GM18868 (cell line): ENCODE measurements at regions not wholly inside any gene's neighbourhood (a gene's known extent, or its start where the extent isn't known, plus 50 kb on each side); places are given as distances from the start of the nearest gene placed in this dataset.
A peak's percentile ranks its signal among the peaks of the same experiment; 100 is the strongest.
"Not testable (repeated sequence)": the region's sequence is repeated elsewhere in the genome, so short reads cannot be mapped to it uniquely, and the experiment has no call there.

Experiments used
- ATAC-seq: cut with Tn5 transposase; IDR thresholded peaks from one replicate; pipeline ENCODE4 v1.9.1; 2021; ENCODE audit warnings: mild to moderate bottlenecking, moderate library complexity; ENCODE audit not compliant: unreplicated experiment

- no peak for ATAC-seq
Observed at GRCh38 chr6:109255946-109256640, 126.2 kb downstream of the CD164 start.

- no peak for ATAC-seq
Observed at GRCh38 chr6:109255087-109255486, 127.2 kb downstream of the CD164 start.

DNA sequence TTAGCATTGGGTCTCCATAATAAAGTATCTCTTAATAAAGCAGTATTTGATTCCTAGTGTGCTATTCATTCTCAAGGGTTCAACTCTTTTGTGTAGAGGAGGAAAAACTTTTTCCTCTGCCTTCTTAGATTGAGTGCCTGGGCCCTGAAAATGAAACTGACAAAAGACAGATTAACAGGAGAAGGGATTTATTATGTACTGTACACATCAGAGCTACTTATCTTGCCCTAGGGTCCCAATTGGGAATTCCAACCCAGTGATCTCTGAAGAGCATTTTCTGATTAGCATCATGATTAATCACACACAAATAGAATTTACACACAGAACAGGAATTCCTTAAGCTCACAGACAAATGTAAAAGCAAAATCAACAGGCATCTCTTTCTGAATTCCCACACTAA lies 128.9 kb downstream of the CD164 start:
- ATAC-seq, result no peak

DNA sequence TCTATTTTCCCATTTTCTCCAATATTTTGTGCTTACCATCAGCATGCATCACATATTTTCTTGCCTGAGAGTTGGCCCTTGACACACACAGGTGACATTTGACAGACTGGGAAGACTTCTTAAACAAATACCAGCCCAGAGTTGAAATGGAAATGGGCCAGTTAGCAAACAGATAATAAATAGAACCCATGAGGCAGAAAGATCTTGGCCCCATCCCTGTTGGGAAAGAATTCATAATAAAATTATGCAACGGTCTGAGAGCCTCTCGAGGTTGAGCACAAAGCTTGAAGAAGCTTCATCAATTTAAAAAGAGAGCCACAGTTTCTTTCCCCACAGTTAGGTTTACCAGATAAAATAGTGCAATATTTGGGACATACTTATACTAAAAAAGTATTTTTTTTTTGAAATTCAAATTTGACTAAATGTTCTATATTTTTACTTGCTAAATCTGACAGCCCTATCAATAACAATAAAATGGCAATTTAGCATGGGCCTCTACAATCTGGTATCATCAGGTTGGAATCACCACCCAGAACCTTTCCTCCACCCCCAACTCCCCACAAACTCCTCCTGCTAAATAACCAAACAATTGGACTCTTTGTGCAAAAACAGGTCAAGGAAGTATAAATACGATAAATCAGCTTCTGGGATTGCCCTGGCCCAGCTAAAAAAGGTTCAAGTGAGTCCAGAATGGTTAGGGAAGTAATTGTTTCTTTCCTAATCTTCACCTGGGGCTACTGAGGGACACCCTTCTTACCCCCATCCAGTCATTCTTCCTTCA lies 129.8 kb downstream of the CD164 start:
- no peak for ATAC-seq

- no peak for ATAC-seq
Observed at GRCh38 chr6:109251839-109252238, 130.4 kb downstream of the CD164 start.

- ATAC-seq, result not testable (repeated sequence)
Observed at GRCh38 chr6:109250544-109251156, 131.6 kb downstream of the CD164 start.

DNA sequence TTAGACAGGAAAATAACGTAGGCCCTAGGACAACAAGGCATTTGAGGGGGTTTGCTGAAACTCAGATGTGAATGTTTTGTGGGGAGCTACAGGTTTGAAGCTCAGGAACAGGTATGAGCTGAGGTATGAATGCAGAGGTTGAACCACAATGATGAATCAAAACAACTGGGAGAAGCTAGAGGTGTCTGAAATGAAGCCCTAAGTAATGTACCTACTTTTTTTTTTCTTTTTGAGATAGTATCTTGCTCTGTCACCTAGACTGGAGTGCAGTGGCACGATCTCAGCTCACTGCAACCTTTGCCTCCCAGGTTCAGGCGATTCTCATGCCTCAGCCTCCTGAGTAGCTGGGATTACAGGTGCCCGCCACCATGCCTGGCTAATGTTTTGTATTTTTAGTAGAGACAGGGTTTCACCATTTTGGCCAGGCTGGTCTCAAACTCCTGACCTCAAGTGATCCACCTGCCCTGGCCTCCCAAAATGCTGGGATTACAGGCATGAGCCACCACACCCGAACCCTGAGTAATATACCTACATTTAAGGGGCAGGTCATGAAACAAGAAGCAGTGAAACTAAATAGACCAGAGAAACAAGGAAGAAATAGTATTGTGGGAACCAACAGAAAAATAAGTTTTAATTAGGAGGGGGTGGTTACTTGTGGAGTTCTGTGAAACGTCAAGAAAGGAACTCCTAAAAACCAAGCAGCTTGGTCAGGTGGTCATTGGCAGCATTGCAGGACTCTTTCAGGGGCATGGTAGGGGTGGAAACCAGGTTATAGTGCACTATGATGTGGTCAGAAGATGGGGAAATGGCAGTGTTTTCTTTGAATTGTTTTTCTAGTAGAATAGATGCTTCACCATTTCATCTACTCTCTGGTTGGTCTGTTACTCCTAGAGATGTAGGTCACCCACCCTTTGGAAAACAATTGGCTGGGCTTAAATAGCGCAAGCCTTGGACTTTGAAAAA lies 138.1 kb downstream of the CD164 start:
- ATAC-seq, result no peak

- ATAC-seq, result no peak
Observed at GRCh38 chr6:109242925-109243324, 139.3 kb downstream of the CD164 start.

DNA sequence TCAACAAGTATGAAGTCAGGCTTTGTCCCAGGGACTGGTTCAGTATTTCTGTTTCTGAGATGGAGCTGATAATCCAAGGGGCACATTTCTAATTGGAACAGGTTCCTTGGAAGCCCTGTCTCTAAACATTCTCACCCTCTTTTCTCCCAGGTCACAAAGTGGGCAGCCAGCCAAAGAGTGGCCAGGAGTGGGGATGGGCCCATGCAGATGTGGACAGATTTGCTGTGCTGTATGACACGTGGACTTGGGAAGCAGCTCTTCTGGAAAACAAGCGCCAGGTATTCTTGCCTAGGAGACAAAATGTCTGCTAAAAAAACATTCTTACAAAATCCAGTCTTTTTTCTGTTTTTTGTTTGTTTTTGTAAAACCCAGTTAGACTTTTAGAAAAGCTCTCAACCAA lies 140.2 kb downstream of the CD164 start:
- ATAC-seq, result no peak

GRCh38 chr6:109241199-109241598 lies 141.1 kb downstream of the CD164 start:
- no peak for ATAC-seq

- ATAC-seq, result no peak
Observed at GRCh38 chr6:109240370-109241084, 141.7 kb downstream of the CD164 start.

DNA sequence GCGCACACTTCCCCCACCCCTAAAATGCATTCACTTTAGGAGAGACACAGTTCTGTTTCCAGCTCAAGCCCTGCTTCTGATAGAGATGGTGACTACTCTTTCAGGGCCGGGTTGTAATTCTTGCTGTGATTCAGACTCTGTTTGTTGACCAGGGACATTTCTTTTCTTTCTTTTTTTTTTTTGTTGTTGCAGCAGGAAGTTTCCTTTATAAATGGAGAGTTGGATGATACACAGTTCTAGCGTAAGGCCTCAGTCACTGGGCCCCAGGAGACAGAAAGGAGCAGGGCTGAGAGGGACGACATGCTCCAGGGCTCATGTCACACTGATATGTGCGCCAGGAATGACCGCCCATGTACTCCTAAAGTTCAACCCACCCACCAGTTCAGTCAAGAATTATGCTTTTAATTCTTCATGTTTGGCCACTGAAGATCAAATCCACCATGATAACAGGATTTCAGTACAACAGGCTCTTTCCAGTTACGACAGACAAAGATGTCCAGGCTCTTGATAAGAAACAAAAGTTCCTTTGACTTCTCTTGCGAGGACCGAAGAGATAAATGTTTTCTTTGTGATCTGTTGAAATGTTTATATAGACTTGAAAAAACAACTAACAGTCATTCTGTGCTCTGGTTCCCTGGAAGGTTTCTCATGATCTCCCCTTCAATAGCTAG lies 142.5 kb downstream of the CD164 start:
- ATAC-seq, result no peak

GRCh38 chr6:109239160-109239559 lies 143.1 kb downstream of the CD164 start:
- ATAC-seq, result no peak

DNA sequence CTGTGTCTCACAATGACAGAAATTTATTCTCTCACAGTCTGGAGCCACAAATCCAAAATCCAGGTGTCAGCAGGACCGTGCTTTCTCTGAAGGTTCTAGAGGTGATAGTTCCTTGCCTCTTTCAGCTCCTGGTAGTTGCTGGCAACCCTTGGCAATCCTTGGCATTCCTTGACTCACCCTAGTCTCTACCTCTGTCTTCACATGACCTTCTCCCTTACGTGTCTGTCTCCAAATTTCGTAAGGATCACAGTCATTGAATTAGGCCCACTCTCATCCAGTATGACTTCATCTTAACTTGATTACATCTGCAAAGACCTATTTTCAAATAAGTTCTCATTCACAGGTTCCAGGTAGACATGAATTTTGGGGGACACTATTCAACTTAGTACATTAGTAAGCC lies 143.1 kb downstream of the CEP57L1 start:
- no peak for ATAC-seq

DNA sequence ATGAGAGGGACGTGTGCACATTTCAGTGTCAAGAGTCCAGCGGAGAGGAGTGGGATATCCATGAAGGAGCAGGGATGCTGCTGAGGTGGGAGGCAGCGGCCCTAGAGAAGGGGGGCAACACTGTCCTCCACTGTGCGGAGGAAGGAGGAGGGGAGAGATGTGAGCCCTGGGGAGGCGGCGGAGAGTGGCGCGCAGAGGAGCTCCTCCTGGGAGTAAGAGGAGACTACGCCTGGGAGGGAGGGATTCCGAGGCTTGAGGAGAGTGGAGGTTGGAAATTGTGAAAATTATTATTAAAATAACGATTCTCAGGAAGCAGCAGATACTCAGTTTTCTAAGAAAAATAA lies 142.7 kb downstream of the CEP57L1 start:
- no peak for ATAC-seq

DNA sequence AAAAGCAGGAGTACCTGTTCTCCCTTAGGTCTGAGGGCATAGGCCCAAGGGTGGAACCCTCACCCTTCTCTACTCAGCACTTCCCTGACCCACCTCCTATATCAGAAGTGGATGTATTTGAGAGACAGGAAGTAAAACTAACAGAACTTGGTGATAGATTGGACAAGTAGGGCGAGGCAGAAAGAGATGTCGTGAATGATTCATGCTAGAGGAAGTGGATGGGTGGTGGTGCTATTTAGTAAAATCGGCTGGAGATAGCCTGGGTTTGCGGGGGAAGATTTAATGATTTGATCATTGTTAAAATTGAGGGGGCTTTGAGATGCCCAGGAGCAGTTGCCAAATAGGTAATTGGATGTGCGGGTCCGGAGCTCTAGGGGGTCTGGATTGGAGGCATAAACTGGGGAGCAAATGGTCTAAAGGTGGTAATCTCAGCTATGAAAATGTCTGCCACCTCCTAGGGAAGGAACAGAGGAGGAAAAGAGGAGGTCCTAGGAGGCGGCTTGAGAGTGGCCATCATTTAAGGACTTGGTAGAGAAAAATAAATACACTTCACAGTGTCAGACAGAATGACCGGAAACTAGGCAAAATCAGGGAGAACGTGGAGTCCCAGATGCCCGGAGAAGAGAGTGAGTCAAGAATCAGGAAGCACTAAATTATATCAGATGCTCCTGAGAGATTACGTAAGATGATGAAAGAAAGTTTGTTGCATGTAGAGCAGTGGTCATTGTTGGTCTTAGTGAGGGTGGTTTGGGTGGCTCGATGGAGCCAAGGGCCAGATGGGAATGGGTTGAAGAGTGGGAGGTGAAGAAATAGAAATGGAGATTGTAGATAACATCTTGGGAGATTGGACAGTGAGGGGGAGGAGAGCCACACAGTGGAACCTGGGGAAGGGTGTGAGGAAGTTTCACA lies 142.0 kb downstream of the CEP57L1 start:
- peak; percentile 66 for ATAC-seq

DNA sequence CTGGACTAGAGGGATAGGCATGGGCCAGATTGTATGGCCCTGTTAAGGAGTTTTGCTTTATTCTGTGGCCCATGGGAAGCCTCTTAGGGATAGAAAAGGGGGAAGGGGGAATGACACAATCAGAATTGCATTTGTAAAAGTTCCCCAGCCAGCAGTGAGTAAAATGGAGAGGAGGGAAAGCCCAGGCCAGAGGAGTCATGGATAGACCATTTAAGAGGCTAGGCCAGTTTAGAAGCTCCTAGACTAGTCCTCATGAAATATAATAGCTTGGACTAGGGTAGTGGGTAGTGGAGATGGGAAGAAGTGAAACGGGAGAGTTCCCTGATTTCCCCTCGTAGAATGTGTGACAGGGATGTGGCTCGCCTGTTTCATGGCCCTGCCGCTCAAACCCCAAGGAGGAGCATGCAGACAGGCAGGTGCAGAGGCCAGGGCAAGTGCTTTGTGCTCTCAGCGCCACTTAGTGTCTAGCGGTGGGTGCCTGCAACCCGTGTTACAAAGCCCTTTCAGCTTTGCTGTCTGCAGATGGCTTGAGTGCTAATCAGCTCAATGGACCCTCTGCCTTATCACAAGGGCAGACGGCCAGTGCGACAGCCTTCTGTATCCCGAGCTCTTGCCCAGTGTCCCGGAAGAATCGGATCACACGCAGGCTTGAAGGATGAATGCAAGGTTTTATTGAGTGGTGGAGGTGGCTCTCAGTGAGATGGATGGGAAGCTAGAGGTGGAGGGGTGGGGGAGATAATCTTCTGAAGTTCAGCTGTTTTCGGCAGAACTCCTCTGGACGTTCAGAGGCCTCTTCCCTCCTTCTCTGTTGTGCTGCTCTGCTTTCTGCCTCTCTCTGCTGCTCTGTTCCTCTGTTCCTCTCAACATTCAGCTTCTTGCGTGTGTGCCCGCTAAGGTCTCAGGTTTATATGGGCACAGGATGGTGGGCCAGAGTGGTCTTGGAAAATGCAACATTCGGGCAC lies 141.1 kb downstream of the CEP57L1 start:
- peak; percentile 89 for ATAC-seq
